ENCODE measurements at regions not wholly inside any gene's neighbourhood (a gene's known extent, or its start where the extent isn't known, plus 50 kb on each side); places are given as distances from the start of the nearest gene placed in this dataset.
"Not testable (repeated sequence)": the region's sequence is repeated elsewhere in the genome, so short reads cannot be mapped to it uniquely, and the experiment has no call there.

- DNase-seq (ENCODE audit: low spot score): no peak
These were observed 629.2 kb downstream of the KLHL13 start for GRCh38 chrX:117487421-117487820.

GRCh38 chrX:117483950-117484349, 632.7 kb downstream of the KLHL13 start:
- no peak for DNase-seq (ENCODE audit: low spot score)

DNA sequence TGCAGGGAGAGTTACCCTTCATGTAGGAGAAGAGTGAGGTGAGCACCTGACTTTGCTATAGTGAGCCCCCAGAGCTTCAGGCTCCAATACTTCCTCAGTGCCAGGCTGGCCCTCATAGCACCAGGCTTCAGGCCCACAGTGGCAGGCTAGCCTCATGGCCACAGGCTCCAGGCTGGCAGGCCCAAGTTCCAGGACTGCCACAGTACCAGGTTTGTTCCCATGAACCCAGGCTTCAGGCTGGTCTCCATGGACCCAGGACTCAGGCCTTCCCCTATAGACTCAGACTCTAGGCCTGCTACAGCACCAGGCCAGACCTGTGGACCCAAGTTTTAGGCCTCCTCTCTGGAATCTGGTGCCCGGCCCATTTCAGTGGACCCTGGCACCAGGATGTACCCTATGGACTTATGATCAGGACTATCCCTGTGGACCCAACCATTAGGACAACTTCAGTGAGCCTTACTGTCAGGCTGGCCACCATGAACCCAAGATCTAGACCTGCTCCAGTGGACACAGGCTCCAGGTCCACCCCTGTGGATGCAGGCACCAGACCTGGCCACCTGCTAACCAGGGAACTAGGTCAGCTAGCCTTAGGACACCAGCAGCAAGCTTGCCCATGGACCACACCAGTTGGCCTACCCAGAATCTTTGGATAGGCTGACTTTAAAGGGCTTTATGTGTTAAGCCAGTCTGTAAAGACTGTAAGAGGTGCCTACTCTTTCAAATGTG, 658.2 kb downstream of the KLHL13 start:
- no peak for DNase-seq (ENCODE audit: low spot score)

DNA sequence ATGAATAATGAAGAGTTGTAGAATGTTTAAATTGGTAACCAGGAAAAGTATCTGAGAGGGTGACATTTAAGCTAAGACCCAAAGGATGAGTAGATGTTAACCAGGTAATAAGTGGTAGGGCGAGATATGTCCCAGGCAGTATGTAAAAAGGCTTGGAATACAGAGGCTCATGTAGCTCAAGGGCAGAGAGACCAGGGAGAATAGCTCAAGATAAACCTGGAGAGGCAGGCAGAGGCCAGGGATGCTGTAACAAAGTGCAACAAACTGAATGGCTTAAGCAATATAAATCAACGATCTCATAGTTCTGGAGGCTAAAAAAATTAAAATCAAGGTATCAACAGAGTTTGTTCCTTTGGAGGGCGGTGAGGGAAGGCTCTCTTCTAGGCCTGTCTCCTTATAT, 660.8 kb downstream of the KLHL13 start:
- DNase-seq (ENCODE audit: low spot score): no peak

DNA sequence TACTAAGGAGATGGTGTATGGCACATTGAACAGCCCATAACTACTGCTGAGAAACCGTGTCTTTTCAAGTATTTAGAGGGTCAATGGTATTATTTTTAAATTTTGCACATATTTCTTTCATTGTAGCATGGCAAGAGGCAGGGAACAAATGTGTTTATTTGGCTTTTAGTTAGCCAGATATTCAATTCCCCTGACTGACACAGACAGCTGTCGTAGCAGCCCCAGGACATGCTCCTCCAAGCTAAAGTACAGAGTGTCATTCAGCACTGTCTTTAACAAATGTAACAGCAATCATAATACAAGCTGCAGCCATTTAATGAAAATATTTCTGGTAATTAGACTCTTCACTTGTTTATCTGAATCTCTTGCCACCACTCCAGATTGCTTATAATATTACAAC, 687.1 kb downstream of the KLHL13 start:
- DNase-seq (ENCODE audit: low spot score): no peak

DNA sequence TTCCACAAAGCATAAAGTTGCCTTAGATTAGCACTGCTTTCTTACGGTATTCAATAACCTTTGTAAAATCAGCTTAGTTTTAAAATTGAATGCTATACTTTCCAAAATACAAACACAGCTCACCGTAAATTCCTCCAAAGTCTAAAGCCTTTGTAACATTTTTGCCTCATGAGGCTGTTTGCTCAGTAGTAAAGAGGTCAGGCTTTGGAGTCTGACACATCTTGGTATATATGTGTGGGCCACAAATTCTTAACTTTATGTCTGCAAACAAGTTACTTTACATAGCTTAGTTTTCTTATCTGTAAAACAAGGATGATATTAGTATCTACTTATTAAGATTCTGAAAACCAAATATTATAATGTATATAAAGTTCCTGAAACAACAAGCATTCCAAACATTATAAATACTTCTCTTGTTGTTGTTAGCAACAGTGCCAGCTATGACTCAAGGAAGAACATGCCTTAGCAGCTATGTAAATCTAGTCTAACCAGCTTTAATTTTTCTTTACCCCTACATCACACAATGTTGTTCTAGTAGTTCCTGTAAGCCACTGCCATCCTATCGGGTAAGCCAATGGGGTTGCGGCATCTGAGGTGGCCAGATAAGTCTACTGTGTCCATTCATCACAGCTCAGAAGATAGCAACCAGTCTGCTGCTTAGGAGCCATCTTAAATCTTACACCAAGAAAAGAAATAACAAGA, 709.0 kb downstream of the KLHL13 start:
- no peak for DNase-seq (ENCODE audit: low spot score)

DNA sequence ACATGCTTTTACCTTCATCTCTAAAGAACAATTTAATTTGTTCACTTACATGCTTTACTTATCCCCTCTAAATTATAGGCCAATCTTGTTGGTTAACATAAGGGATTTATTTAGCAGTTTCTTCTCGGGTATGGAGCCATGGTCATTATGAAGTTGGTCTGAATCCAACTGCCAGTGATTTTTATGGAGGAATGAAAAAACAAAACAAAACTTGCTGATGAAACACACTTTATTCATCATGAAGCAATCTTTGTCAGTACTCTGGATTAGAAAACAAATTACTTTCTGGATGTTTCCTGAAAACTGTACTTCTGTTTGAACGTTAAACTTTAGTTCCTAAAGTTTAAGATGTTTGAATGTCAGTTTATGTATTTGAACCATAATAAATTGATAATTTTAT, 715.8 kb downstream of the KLHL13 start:
- no peak for DNase-seq (ENCODE audit: low spot score)

GRCh38 chrX:117400005-117400404, 716.6 kb downstream of the KLHL13 start:
- DNase-seq (ENCODE audit: low spot score): no peak

- DNase-seq (ENCODE audit: low spot score): no peak
These were observed 718.8 kb downstream of the KLHL13 start for GRCh38 chrX:117397844-117398243.

GRCh38 chrX:117394506-117395070, 722.0 kb downstream of the KLHL13 start:
- not testable (repeated sequence) for DNase-seq (ENCODE audit: low spot score)

GRCh38 chrX:117392360-117392759, 724.2 kb downstream of the KLHL13 start:
- DNase-seq (ENCODE audit: low spot score): not testable (repeated sequence)

GRCh38 chrX:117376460-117376859, 740.1 kb downstream of the KLHL13 start:
- DNase-seq (ENCODE audit: low spot score): no peak

- DNase-seq (ENCODE audit: low spot score): no peak
These were observed 781.4 kb downstream of the KLHL13 start for GRCh38 chrX:117335209-117335608.

DNA sequence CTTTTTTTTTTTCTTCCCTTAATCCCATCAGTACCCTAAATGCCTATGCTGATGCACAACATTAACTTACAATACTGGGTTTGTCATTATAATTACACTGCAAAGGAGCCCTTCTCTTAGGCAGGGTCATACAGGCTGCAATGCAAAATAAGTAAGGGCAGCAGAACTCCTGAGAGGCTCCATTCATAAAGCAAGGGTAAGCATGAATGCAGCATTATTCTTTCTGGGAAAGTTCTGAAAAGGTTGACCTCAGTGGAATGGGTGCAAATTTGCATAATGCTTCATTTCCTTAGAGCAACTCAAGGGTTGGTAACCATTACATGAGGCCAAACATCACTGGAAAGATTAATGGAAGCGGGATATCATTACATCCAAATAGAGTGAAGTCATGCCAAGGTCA, 789.2 kb downstream of the KLHL13 start:
- no peak for DNase-seq (ENCODE audit: low spot score)

DNA sequence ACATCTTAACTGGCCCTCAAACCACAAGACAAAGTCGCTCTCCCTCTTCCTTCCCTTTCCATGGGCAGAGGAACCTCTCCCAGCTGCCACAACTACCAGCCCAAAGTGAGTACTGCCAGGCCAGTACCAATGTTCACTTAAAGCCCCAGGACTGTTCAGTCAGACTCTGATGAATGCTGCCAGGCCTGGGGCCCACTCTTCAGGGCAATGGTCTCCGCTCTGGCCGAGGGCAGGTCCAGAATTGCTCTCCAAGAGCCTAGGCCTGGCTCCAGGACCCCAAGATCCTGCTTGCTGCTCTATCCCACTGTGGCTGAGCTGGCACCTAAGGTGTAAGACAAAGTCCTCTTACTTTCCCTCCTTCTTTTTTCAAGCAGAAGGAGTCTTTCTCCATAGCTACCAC, 790.9 kb downstream of the KLHL13 start:
- no peak for DNase-seq (ENCODE audit: low spot score)

GRCh38 chrX:117305168-117305766, 811.3 kb downstream of the KLHL13 start:
- DNase-seq (ENCODE audit: low spot score): no peak

DNA sequence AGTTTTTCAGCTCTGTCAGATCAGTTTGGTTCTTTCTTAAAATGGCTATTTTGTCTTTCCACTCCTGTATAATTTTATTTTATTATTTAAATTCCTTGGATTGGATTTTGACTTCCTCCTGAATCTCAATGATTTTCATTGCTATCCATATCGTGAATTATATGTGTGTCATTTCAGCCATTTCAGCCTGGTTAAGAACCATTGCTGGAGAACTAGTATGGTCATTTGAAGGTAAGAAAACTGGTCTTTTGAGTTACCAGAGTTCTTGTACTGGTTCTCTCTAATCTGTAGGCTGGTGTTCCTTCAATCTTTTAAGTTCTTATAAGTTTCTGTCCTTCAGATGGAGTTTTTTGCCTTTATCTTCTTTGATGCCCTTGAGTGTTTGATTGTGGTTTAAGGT, 815.5 kb downstream of the KLHL13 start:
- no peak for DNase-seq (ENCODE audit: low spot score)

- no peak for DNase-seq (ENCODE audit: low spot score)
These were observed 824.9 kb downstream of the KLHL13 start for GRCh38 chrX:117291760-117292159.

- DNase-seq (ENCODE audit: low spot score): no peak
These were observed 812.2 kb upstream of the CT83 start for GRCh38 chrX:117274965-117275364.

Data from cerebellar cortex (tissue), 1 donor.